ENCODE measurements at regions not wholly inside any gene's neighbourhood (a gene's known extent, or its start where the extent isn't known, plus 50 kb on each side); places are given as distances from the start of the nearest gene placed in this dataset.

DNA sequence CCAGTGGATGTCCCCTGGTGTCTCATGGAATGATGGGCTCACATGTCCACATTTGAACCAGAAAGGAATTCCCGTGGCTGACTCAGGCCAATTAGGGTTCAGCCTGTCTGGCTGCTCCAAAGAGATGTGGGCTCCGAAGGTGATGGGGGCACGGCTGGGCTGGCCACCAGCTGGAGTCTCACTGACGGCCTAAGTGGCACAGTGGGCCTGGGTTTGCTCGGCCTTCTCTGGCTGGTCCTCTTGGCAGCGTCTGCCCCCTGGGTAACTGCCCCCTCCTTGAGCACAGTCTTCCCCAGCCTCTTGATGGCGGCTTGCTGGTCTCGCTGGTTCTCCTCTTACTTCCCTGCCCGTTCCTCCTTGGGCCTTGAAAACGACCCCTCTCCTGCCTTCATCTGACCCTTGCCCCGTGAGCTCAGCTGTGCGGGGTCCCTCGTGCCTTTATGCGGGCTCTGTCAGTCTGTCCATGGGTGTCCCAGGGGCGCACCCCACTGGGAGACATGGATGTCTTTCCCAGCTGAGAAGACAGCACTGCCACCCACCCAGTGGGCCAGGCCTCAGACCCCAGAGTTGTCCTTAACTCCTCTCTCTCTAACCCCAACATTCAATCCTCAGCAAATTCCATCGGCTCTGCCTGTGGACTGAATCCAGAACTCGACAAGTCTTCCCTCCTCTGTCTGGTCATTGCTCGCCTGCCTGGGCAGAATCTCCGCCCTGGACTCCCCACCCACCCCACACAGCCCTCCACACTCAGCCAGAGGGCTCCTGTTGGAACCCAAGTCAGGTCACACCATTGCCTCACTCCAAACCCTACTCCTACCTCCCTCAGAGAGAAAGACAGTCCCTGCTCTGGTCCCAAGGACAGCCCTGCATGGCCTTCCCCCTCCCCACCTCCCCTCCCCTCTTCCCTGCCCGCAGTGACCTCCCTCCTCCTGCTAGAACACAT lies 78.7 kb downstream of the CEBPB start:
- no peak overlapping the region for H3K4me3 ChIP-seq (ENCODE audit: control insufficient read depth in 2 of 3, extremely low read depth in 1 of 3, insufficient read depth in 2 of 3, low read depth in 1 of 3, low read length in 3 of 3)
- no peak for FAIRE-seq

DNA sequence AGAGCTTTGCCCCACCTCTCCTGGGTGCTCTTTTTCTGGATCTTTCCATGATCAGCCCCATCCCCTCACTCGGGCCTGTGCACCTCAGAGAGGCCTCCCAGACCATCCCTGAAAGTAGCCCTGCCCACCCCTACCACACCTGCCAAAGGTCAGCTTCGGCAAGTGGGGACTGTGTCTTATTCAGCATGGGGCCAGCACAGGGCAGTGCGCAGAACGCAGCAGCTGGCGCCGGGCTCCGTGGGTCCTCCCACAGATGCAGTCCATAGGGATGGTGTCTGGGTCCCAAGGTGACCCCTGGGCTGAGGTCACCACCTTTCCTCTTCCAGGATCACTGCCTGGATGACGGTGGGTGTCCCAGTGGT lies 79.4 kb downstream of the CEBPB start:
- H2AFZ ChIP-seq (ENCODE audit: control insufficient read depth, low read length): no peak overlapping the region
- H3K4me2 ChIP-seq (ENCODE audit: control insufficient read depth, extremely low read depth, insufficient read depth, low read depth, low read length): no peak overlapping the region
- H4K20me1 ChIP-seq (ENCODE audit: control insufficient read depth, extremely low read depth, insufficient read depth, low read length): no peaks in the 10 kb centered on the region
- H3K4me1 ChIP-seq (ENCODE audit: control insufficient read depth, extremely low read depth, insufficient read depth, low read length): peaks cover 14% of the 10 kb centered on the region
- TF ChIP-seq, protein P1, sequence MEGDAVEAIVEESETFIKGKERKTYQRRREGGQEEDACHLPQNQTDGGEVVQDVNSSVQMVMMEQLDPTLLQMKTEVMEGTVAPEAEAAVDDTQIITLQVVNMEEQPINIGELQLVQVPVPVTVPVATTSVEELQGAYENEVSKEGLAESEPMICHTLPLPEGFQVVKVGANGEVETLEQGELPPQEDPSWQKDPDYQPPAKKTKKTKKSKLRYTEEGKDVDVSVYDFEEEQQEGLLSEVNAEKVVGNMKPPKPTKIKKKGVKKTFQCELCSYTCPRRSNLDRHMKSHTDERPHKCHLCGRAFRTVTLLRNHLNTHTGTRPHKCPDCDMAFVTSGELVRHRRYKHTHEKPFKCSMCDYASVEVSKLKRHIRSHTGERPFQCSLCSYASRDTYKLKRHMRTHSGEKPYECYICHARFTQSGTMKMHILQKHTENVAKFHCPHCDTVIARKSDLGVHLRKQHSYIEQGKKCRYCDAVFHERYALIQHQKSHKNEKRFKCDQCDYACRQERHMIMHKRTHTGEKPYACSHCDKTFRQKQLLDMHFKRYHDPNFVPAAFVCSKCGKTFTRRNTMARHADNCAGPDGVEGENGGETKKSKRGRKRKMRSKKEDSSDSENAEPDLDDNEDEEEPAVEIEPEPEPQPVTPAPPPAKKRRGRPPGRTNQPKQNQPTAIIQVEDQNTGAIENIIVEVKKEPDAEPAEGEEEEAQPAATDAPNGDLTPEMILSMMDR (optimal IDR thresholded peaks at IDR 0.05 in 1 of 3, IDR thresholded peaks at IDR 0.05 in 1 of 3, conservative IDR thresholded peaks at IDR 0.05 in 1 of 3; ENCODE audit: extremely low read depth in 1 of 3, insufficient read depth in 2 of 3, low read length in 3 of 3): no peak
- no peak for TF ChIP-seq EZH2 (IDR thresholded peaks at IDR 0.05; ENCODE audit: low read length)
- H3K4me3 ChIP-seq (ENCODE audit: control insufficient read depth in 2 of 3, extremely low read depth in 1 of 3, insufficient read depth in 2 of 3, low read depth in 1 of 3, low read length in 3 of 3): no peak overlapping the region
- no peaks in the 10 kb centered on the region for H3K79me2 ChIP-seq (ENCODE audit: control insufficient read depth, insufficient read depth, low read length)
- no peak for FAIRE-seq
- H3K9me1 ChIP-seq (ENCODE audit: control insufficient read depth, extremely low read depth, insufficient read depth, low read length): no peaks in the 10 kb centered on the region
- no peaks in the 10 kb centered on the region for H3K9me3 ChIP-seq (ENCODE audit: control insufficient read depth, low read depth, low read length)
- H3K27me3 ChIP-seq (ENCODE audit: control insufficient read depth, extremely low read depth, insufficient read depth, low read length): no peaks in the 10 kb centered on the region
- no peak overlapping the region for H3K27ac ChIP-seq (ENCODE audit: control insufficient read depth, insufficient read depth, low read length)
- H3K36me3 ChIP-seq (ENCODE audit: control insufficient read depth in 2 of 2, extremely low read depth in 1 of 2, insufficient read depth in 2 of 2, low read length in 2 of 2): no peaks in the 10 kb centered on the region
- dilution Hi-C loops (cut with MboI; ENCODE audit: extremely low pct_ligation_motif_present, low sequenced_read_pairs): no loop called here
- no peak for DNase-seq (ENCODE audit: low read depth, low spot score)
- no peak overlapping the region for H3K9ac ChIP-seq (ENCODE audit: control insufficient read depth, extremely low read depth, insufficient read depth, low read length)

More for the DNA sequence above, 78.7 kb downstream of the CEBPB start:
- DNase-seq (ENCODE audit: low read depth, low spot score): no peak
- Histone ChIP-seq H3K27ac (ENCODE audit: control insufficient read depth, insufficient read depth, low read length) (no peak overlapping the region), H3K9me1 (ENCODE audit: control insufficient read depth, extremely low read depth, insufficient read depth, low read length) (no peaks in the 10 kb centered on the region), H3K27me3 (ENCODE audit: control insufficient read depth, extremely low read depth, insufficient read depth, low read length) (no peaks in the 10 kb centered on the region), H3K9me3 (ENCODE audit: control insufficient read depth, low read depth, low read length) (no peaks in the 10 kb centered on the region), H2AFZ (ENCODE audit: control insufficient read depth, low read length) (no peak overlapping the region), H4K20me1 (ENCODE audit: control insufficient read depth, extremely low read depth, insufficient read depth, low read length) (no peaks in the 10 kb centered on the region), H3K36me3 (ENCODE audit: control insufficient read depth in 2 of 2, extremely low read depth in 1 of 2, insufficient read depth in 2 of 2, low read length in 2 of 2) (no peaks in the 10 kb centered on the region), H3K4me2 (ENCODE audit: control insufficient read depth, extremely low read depth, insufficient read depth, low read depth, low read length) (no peak overlapping the region), H3K79me2 (ENCODE audit: control insufficient read depth, insufficient read depth, low read length) (no peaks in the 10 kb centered on the region), H3K9ac (ENCODE audit: control insufficient read depth, extremely low read depth, insufficient read depth, low read length) (no peak overlapping the region), H3K4me1 (ENCODE audit: control insufficient read depth, extremely low read depth, insufficient read depth, low read length) (peaks cover 14% of the 10 kb centered on the region)
- TF ChIP-seq, protein P1 (optimal IDR thresholded peaks at IDR 0.05 in 1 of 3, IDR thresholded peaks at IDR 0.05 in 1 of 3, conservative IDR thresholded peaks at IDR 0.05 in 1 of 3; ENCODE audit: extremely low read depth in 1 of 3, insufficient read depth in 2 of 3, low read length in 3 of 3): no peak
- TF ChIP-seq EZH2 (IDR thresholded peaks at IDR 0.05; ENCODE audit: low read length): no peak
- dilution Hi-C loops (cut with MboI; ENCODE audit: extremely low pct_ligation_motif_present, low sequenced_read_pairs): no loop called here

All from keratinocyte (primary cell).